ENCODE measurements at regions not wholly inside any gene's neighbourhood (a gene's known extent, or its start where the extent isn't known, plus 50 kb on each side); places are given as distances from the start of the nearest gene placed in this dataset.
"Not testable (repeated sequence)": the region's sequence is repeated elsewhere in the genome, so short reads cannot be mapped to it uniquely, and the experiment has no call there.

DNA sequence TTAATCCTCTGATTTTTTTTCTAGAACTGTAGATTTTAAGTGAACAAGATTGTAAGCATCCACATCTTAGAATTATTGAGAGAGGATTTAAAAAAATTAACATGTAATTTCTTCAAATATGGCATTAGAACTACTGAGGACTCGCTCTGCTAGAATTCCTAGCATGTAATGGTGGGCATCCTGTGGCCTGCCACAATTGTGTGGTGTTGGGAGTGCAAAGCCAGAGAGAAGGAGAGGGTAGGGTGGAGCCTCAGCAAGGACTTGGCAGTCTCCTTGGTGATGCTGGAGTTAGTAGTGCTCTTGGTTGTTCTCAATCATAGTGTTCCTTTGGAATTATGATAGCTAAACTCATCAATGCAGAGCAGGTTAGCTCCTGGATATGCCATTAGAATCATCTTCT lies 443.9 kb upstream of the TBL1XR1 start:
- no peak overlapping the region for H3K4me3 Mint-ChIP-seq
- no peaks in the 10 kb centered on the region for H3K9me3 Mint-ChIP-seq
- H3K27me3 Mint-ChIP-seq, result peaks cover 0 to 5% (median 0%) of the 10 kb centered on the region in 3 donors
- no peak for DNase-seq
- H3K36me3 Mint-ChIP-seq, result no peaks in the 10 kb centered on the region
- ATAC-seq (ENCODE audit: low read depth in 2 of 2), result no peak
- peaks cover 5 to 16% (median 8%) of the 10 kb centered on the region in 3 donors for H3K4me1 Mint-ChIP-seq
- H3K27ac Mint-ChIP-seq, result peak overlapping the region in 1 of 6 donors; percentile 11

DNA sequence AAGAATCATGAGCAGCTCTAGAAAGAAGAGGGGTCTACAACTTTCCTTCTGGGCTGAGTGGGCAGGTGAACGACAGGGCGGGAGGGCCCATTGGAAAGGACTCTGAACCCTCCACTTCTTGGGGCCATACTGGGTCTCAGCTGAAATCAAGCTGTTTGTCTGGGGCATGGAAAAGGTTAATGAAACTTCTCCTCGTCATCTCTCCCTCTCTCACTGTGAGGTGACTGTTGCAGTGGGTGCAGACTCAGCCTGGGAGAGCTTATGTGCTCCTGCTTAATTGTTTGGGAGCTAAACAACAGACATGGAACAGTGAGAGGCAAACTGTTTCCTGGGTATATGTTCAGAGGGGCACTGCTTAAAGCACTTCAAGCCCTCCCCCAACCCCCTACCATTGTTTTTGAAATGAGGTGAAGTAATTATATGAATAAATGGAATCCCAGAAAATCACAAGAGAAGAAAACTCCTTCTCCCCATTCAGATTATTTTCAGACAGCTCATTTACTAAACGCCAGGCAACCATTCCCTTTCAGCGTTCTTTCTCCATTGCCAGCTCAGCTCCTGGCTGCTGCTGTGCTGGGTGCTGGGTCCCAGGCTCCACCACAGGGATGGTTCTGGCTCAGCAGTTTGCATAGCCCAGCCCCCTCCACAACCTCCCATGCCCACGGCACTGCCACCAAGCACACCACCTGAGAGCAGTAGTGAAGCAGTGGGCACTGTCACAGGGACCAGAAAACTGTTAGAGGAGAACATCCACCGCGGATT lies 444.9 kb upstream of the TBL1XR1 start:
- H3K4me3 Mint-ChIP-seq, result peak overlapping the region in 2 of 8 donors; percentile 5 to 45
- peak overlapping the region in 2 of 6 donors; percentile 15 to 39 for H3K27ac Mint-ChIP-seq
- no peaks in the 10 kb centered on the region for H3K9me3 Mint-ChIP-seq

DNA sequence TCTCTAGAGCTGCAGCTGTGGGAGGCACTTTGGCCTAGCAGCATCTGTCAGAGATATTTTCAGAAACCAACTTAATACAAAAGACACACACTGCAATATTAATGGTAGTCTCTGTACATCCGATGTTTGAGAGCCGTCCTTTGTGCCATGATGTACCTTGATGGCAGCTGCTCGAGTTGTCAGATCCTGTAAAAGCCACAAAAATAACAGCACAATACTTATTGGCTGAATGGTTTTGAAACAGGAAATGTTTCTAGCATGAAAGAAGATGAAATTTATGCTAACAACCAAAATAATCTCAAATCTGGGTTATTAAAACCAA lies 445.5 kb upstream of the TBL1XR1 start:
- H3K4me1 Mint-ChIP-seq, result peaks cover 19 to 29% (median 23%) of the 10 kb centered on the region in 3 donors
- ATAC-seq (ENCODE audit: low read depth in 2 of 2) (no peak), DNase-seq (no peak)
- peak overlapping the region in 2 of 6 donors; percentile 15 to 39 for H3K27ac Mint-ChIP-seq
- H3K4me3 Mint-ChIP-seq, result peak overlapping the region in 1 of 8 donors; percentile 45
- peaks cover 0 to 5% (median 0%) of the 10 kb centered on the region in 3 donors for H3K27me3 Mint-ChIP-seq
- no peaks in the 10 kb centered on the region for H3K36me3 Mint-ChIP-seq
- no peaks in the 10 kb centered on the region for H3K9me3 Mint-ChIP-seq

More for the DNA sequence above, 444.9 kb upstream of the TBL1XR1 start:
- H3K4me1 Mint-ChIP-seq, result peaks cover 14 to 23% (median 18%) of the 10 kb centered on the region in 3 donors
- no peaks in the 10 kb centered on the region for H3K36me3 Mint-ChIP-seq
- ATAC-seq (ENCODE audit: low read depth in 2 of 2) (no peak), DNase-seq (no peak)
- peaks cover 0 to 5% (median 0%) of the 10 kb centered on the region in 3 donors for H3K27me3 Mint-ChIP-seq

DNA sequence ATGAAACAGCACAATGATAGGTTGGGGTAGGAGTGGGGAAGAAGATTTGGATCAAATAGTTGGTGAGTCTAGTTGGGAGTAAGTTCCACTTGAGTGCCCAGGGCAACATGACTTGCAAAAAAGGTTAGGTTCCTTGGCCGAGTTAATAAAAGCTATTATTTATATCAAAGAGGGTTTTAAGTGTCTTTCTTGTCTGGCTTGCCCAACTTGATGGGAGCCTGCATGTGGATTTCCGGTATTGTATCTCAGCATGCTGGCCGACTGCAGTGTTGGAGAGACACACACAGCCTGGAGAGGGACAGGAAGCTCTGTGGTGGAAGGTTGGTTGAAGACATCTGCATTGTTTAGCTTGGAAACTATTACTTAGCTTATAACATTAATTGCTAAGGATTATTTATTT lies 449.5 kb upstream of the TBL1XR1 start:
- Mint-ChIP-seq H3K36me3 (no peaks in the 10 kb centered on the region), H3K4me3 (peak overlapping the region in 5 of 8 donors; percentile 37 to 79 (median 59)), H3K27me3 (no peaks in the 10 kb centered on the region), H3K9me3 (no peaks in the 10 kb centered on the region), H3K27ac (no peak overlapping the region), H3K4me1 (peaks cover 23 to 36% (median 23%) of the 10 kb centered on the region in 3 donors)
- peak in 1 of 2 donors; percentile 40 for ATAC-seq (ENCODE audit: low read depth in 2 of 2)
- DNase-seq, result no peak

DNA sequence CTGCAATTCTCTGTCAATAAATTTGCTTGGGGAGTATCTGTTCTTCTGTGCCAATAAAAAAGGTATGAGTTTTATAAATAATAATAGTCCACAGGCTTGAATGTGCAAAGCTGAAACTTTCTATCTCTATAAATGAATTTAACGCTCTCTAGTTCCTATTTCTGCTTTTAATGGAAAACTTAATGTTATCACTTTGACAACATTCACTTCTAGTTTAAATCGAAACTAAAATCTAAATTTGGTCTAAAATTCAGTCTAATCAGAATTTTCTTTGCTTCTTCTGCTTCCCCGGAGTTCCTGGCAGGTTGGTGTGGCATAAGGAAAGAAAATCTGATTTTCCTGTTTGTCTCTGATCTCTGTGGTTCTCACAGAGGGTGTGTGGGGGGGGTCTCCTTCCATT lies 450.1 kb upstream of the TBL1XR1 start:
- ATAC-seq (ENCODE audit: low read depth in 2 of 2) (peak in 1 of 2 donors; percentile 36), DNase-seq (no peak)
- Mint-ChIP-seq H3K27ac (peak overlapping the region in 4 of 6 donors; percentile 15 to 84 (median 62)), H3K4me3 (peak overlapping the region in 7 of 8 donors; percentile 70 to 79 (median 73)), H3K9me3 (no peaks in the 10 kb centered on the region), H3K4me1 (peaks cover 23 to 31% (median 23%) of the 10 kb centered on the region in 3 donors), H3K27me3 (no peaks in the 10 kb centered on the region), H3K36me3 (no peaks in the 10 kb centered on the region)

DNA sequence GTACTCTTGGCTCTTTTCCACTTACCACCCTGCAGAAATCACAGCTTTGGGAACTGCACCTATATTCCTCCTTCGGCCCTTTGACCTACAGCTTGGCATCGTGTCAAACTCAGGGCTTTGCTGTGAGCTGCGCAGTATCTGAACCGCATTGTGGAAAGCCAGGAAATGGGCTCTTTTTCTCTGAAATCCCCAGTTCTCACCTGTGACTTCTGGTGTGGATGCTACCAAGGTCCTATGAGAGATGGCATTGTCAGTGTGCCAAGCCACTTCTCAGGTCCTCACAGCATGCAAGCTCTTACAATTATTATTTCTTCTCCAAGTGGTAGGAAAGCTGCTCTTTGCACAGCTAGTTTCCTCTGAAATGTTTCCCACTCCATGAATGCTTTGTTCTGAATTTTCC lies 450.6 kb upstream of the TBL1XR1 start:
- ATAC-seq (ENCODE audit: low read depth in 2 of 2) (no peak), DNase-seq (no peak)
- H3K4me1 Mint-ChIP-seq, result peaks cover 23 to 25% (median 23%) of the 10 kb centered on the region in 3 donors
- peak overlapping the region in 7 of 8 donors; percentile 70 to 79 (median 73) for H3K4me3 Mint-ChIP-seq
- H3K27ac Mint-ChIP-seq, result peak overlapping the region in 4 of 6 donors; percentile 39 to 84 (median 62)
- no peaks in the 10 kb centered on the region for H3K27me3 Mint-ChIP-seq
- H3K9me3 Mint-ChIP-seq, result no peaks in the 10 kb centered on the region
- H3K36me3 Mint-ChIP-seq, result no peaks in the 10 kb centered on the region

DNA sequence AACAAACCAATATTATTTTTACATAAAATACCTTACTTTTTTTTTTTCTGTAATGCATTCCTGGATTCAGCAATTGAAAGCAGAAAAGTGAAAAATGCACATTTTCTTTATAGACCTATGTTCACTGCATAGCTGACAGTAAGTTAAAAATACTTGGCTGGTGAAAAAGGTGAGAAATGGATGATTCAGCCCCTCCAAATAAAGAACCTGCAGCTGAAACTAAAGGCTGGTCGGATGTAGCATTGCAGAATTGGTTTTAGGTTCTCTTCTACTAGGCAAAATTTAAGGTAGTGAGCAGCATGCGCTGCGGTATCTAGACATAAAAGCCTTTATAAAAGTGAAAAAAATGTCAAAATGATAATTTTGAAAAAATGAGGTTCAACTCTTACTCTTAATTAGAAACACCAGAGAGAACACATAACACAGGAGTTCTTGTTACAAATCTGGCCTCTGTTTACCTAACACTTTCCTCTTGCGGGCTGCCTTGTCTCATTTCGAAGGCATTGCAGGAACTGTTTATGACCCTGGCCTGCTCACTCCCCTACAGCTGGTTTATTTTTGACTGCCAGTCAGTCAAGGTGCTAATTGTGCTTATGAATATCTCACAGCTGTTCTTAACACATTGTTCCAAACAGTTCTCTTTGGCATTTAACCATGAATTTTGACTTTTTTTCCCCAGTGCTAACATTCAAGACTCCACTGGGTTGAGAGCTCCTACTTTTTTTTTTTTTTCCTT lies 455.4 kb upstream of the TBL1XR1 start:
- Mint-ChIP-seq H3K27me3 (no peaks in the 10 kb centered on the region), H3K4me3 (peak overlapping the region in 1 of 8 donors; percentile 4), H3K9me3 (peaks cover 0 to 16% (median 6%) of the 10 kb centered on the region in 7 donors), H3K4me1 (peaks cover 4 to 8% (median 5%) of the 10 kb centered on the region in 3 donors), H3K27ac (peak overlapping the region in 1 of 6 donors; percentile 9), H3K36me3 (peaks cover 0 to 5% of the 10 kb centered on the region in 2 donors)
- ATAC-seq (ENCODE audit: low read depth in 2 of 2), result no peak
- DNase-seq, result no peak

DNA sequence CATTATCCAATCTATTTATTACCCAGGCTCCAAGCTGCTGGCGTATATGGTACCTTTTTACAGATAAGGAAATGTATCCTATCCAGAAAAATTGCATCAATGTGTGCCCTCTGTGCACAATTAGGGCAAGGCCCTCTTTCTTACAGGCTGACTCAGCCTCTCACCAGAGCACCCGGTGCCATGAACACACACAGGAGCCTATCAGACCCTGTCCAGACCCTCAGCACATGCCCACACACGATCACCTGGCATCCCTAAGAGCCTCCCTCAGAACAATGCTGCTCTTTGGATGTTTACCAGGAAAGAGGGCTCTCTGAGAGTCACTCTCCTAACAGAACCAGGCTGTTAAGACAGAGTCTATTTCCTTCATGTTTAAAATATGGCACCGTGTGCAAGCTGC lies 460.0 kb upstream of the TBL1XR1 start:
- DNase-seq (no peak), ATAC-seq (ENCODE audit: low read depth in 2 of 2) (no peak)
- Mint-ChIP-seq H3K36me3 (peaks cover 0 to 5% of the 10 kb centered on the region in 2 donors), H3K9me3 (peaks cover 0 to 16% (median 6%) of the 10 kb centered on the region in 7 donors), H3K27ac (peak overlapping the region in 1 of 6 donors; percentile 47), H3K4me3 (no peak overlapping the region), H3K27me3 (no peaks in the 10 kb centered on the region), H3K4me1 (no peaks in the 10 kb centered on the region)

DNA sequence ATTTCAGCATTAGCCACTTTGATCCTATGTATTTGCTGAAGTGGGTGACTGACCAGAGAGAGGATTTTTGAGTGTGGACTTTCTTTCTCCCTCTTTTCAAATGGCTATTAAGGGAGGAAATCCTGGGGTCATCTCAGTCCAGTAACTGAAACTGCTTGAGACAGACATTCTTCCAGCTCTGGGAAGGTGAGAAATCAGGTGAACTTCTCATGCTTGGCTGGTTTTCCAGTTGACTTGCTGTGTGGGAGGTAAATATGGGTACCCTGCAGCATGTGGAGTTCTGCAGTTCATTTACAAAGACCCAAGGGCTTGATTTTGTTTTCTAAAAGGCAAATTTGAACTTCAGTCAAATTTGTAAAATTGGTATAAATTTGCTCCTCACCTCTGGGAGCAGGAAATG lies 461.1 kb upstream of the TBL1XR1 start:
- peaks cover 0 to 13% (median 5%) of the 10 kb centered on the region in 7 donors for H3K9me3 Mint-ChIP-seq
- H3K36me3 Mint-ChIP-seq, result peaks cover 0 to 5% of the 10 kb centered on the region in 2 donors
- no peak overlapping the region for H3K27ac Mint-ChIP-seq
- no peak for ATAC-seq (ENCODE audit: low read depth in 2 of 2)
- no peak overlapping the region for H3K4me3 Mint-ChIP-seq
- DNase-seq, result no peak
- no peaks in the 10 kb centered on the region for H3K27me3 Mint-ChIP-seq
- H3K4me1 Mint-ChIP-seq, result no peaks in the 10 kb centered on the region

DNA sequence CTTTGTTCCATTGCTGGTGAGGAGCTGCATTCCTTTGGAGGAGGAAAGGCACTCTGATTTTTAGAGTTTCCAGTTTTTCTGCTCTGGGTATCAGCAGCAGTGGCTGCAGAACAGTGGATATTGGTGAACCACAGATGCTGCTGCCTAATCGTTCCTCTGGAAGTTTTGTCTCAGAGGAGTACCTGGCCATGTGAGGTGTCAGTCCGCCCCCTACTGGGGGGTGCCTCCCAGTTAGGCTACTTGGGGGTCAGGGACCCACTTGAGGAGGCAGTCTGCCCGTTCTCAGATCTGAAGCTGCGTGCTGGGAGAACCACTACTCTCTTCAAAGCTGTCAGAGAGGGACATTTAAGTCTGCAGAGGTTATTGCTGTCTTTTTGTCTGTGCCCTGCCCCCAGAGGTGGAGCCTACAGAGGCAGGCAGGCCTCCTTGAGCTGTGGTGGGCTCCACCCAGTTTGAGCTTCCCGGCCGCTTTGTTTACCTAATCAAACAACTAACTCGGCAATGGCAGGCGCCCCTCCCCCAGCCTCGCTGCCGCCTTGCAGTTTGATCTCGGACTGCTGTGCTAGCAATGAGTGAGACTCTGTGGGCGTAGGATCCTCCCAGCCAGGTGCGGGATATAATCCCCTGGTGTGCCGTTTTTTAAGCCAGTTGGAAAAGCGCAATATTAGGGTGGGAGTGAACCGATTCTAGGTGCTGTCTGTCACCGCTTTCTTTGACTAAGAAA lies 467.3 kb upstream of the TBL1XR1 start:
- H3K4me3 Mint-ChIP-seq; H3K27me3 Mint-ChIP-seq; ATAC-seq (ENCODE audit: low read depth in 2 of 2); H3K4me1 Mint-ChIP-seq; H3K36me3 Mint-ChIP-seq; H3K9me3 Mint-ChIP-seq; DNase-seq; H3K27ac Mint-ChIP-seq: not testable (repeated sequence)

DNA sequence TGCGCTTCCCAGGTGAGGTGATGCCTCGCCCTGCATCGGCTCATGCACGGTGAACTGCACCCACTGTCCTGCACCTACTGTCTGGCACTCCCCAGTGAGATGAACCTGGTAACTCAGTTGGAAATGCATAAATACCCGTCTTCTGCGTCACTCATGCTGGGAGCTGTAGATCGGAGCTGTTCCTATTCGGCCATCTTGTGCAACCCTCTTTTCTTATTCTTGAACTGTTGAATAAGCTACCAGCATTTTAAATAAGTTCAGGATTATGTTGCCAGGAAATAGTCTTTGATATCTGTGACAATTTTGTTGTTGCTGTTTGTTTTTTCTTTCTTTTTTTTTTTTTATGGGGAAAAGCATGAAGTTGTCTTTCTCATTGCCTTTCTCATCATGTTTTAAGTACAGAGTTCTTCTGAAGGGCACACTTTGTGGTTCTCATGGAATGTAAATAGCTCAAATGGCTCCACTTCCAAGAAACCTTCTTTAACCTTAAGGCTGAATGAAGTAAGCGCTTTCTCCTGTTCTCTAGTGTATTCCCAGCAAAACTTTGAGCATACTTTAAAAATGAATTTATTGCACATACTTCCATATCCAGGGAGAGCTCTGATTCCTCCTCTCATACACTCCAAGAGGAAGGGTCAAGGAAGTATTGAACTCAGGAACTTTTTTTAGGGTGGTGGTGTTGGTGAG lies 468.0 kb upstream of the TBL1XR1 start:
- DNase-seq (no peak), ATAC-seq (ENCODE audit: low read depth in 2 of 2) (no peak)
- Mint-ChIP-seq H3K27ac (peak overlapping the region in 2 of 6 donors; percentile 32 to 79), H3K36me3 (no peaks in the 10 kb centered on the region), H3K4me1 (no peaks in the 10 kb centered on the region), H3K9me3 (peaks cover 0 to 5% (median 2%) of the 10 kb centered on the region in 7 donors), H3K27me3 (no peaks in the 10 kb centered on the region), H3K4me3 (no peak overlapping the region)

DNA sequence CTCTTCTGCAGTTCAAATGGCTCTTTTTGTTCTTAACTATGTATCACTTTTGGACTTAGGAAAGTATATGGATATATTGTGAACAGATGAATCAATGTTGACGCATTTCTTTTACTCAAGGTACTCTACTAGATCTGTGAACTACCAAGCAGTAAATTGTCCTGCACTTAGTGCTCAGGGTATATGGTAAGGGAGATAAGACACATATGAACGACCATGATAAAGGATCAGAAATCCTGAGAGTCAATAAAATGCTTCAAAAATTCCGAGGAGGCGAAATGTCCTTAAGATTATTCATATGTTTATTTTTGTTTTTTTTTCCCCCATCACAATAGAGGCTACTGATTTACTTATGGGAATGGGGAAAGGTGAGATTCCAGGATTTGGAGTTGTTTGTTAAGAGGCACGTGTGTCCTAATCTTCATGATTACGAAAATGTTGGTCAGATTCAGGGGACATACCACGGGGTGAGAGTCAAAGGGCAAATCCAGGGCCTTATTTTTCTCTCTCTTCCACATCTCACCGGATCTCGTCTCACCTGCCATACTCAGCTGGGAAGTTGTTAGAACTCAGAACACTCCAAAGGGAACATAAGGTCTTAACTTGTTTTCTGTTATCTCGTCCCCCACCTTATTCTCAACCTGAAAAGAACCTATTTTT lies 475.1 kb upstream of the TBL1XR1 start:
- Mint-ChIP-seq H3K4me3 (no peak overlapping the region), H3K27me3 (no peaks in the 10 kb centered on the region), H3K27ac (no peak overlapping the region), H3K36me3 (no peaks in the 10 kb centered on the region), H3K4me1 (no peaks in the 10 kb centered on the region), H3K9me3 (no peaks in the 10 kb centered on the region)
- DNase-seq (no peak), ATAC-seq (ENCODE audit: low read depth in 2 of 2) (no peak)

Data from naive B cell (primary cell).